H1 (cell line): ENCODE measurements at regions not wholly inside any gene's neighbourhood (a gene's known extent, or its start where the extent isn't known, plus 50 kb on each side); places are given as distances from the start of the nearest gene placed in this dataset.

Source experiments
- ASH2L ChIP-seq: fragments of 200-600, 300-600 bp; sonication (generic); IDR thresholded peaks from one replicate; pipeline ENCODE4 v1.7.1; 2017; ENCODE audit warnings: low read length
- HDAC6 ChIP-seq: IDR thresholded peaks from one replicate; pipeline ENCODE4 v1.7.1; 2012; ENCODE audit warnings: low read depth, mild to moderate bottlenecking, inconsistent platforms, low read length, moderate library complexity
- JUND ChIP-seq: IDR thresholded peaks from 2 replicates; pipeline ENCODE4 v1.6.1; 2011; ENCODE audit warnings: mild to moderate bottlenecking, improper control_type of control experiment, low read length
- KDM4A ChIP-seq: IDR thresholded peaks from one replicate; pipeline ENCODE4 v1.7.1; 2012; ENCODE audit warnings: low read depth, mild to moderate bottlenecking, moderate library complexity, low read length, inconsistent platforms; ENCODE audit not compliant: severe bottlenecking
- MAFK ChIP-seq: IDR thresholded peaks from 2 replicates; pipeline ENCODE4 v1.6.1; 2012; ENCODE audit warnings: low read depth, mild to moderate bottlenecking, improper control_type of control experiment, low read length
- NANOG ChIP-seq: IDR thresholded peaks from 2 replicates; pipeline ENCODE4 v1.6.1; 2011; ENCODE audit warnings: low read length, low read depth, mild to moderate bottlenecking, inconsistent platforms; ENCODE audit not compliant: insufficient read depth, poor library complexity, severe bottlenecking
- POU5F1 ChIP-seq: IDR thresholded peaks from 2 replicates; pipeline ENCODE4 v1.6.1; 2011; ENCODE audit warnings: low read depth, mild to moderate bottlenecking, low read length, moderate library complexity
- TAF1 ChIP-seq: IDR thresholded peaks from 2 replicates; pipeline ENCODE4 v1.6.1; 2011; ENCODE audit warnings: mild to moderate bottlenecking, low read depth, low read length
- YY1 ChIP-seq: IDR thresholded peaks from 2 replicates; pipeline ENCODE4 v1.6.1; 2011; ENCODE audit warnings: low read depth, mild to moderate bottlenecking, low read length
- TF ChIP-seq, protein P1 (sequence below): fragments of 300-600 bp; sonication (generic); IDR thresholded peaks from 2 replicates; pipeline ENCODE4 v1.7.1; 2012; ENCODE audit warnings: low read length, moderate library complexity, mild to moderate bottlenecking, inconsistent platforms; ENCODE audit not compliant: insufficient replicate concordance
- TF ChIP-seq, protein P2 (sequence below): IDR thresholded peaks from 2 replicates; pipeline ENCODE4 v1.6.1; 2012; ENCODE audit warnings: inconsistent platforms
- TF ChIP-seq, protein P3 (sequence below): IDR thresholded peaks from 2 replicates; pipeline ENCODE4 v1.6.1; 2011; ENCODE audit warnings: low read depth, mild to moderate bottlenecking, low read length; ENCODE audit not compliant: insufficient read depth

DNA sequence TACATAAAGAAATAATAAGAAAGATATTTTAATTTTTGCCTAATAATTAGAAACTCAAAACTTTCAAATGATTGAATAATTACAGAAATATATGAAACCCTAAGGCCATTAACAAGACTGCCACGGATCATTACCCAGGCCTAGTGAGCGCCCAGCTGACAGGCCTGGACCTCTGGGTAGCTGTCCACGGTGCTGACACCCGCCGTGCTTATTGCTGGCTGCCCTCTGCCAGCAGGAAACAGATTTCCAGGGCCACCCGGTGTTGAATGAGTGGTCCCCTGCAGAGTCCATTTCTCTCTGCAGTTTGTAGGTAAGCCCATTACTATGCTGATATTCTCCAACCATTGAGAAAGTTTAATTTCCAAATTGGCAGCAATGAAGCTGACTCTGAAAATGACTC lies 254.4 kb upstream of the GJB5 start (continued):
- TF ChIP-seq, protein P1, sequence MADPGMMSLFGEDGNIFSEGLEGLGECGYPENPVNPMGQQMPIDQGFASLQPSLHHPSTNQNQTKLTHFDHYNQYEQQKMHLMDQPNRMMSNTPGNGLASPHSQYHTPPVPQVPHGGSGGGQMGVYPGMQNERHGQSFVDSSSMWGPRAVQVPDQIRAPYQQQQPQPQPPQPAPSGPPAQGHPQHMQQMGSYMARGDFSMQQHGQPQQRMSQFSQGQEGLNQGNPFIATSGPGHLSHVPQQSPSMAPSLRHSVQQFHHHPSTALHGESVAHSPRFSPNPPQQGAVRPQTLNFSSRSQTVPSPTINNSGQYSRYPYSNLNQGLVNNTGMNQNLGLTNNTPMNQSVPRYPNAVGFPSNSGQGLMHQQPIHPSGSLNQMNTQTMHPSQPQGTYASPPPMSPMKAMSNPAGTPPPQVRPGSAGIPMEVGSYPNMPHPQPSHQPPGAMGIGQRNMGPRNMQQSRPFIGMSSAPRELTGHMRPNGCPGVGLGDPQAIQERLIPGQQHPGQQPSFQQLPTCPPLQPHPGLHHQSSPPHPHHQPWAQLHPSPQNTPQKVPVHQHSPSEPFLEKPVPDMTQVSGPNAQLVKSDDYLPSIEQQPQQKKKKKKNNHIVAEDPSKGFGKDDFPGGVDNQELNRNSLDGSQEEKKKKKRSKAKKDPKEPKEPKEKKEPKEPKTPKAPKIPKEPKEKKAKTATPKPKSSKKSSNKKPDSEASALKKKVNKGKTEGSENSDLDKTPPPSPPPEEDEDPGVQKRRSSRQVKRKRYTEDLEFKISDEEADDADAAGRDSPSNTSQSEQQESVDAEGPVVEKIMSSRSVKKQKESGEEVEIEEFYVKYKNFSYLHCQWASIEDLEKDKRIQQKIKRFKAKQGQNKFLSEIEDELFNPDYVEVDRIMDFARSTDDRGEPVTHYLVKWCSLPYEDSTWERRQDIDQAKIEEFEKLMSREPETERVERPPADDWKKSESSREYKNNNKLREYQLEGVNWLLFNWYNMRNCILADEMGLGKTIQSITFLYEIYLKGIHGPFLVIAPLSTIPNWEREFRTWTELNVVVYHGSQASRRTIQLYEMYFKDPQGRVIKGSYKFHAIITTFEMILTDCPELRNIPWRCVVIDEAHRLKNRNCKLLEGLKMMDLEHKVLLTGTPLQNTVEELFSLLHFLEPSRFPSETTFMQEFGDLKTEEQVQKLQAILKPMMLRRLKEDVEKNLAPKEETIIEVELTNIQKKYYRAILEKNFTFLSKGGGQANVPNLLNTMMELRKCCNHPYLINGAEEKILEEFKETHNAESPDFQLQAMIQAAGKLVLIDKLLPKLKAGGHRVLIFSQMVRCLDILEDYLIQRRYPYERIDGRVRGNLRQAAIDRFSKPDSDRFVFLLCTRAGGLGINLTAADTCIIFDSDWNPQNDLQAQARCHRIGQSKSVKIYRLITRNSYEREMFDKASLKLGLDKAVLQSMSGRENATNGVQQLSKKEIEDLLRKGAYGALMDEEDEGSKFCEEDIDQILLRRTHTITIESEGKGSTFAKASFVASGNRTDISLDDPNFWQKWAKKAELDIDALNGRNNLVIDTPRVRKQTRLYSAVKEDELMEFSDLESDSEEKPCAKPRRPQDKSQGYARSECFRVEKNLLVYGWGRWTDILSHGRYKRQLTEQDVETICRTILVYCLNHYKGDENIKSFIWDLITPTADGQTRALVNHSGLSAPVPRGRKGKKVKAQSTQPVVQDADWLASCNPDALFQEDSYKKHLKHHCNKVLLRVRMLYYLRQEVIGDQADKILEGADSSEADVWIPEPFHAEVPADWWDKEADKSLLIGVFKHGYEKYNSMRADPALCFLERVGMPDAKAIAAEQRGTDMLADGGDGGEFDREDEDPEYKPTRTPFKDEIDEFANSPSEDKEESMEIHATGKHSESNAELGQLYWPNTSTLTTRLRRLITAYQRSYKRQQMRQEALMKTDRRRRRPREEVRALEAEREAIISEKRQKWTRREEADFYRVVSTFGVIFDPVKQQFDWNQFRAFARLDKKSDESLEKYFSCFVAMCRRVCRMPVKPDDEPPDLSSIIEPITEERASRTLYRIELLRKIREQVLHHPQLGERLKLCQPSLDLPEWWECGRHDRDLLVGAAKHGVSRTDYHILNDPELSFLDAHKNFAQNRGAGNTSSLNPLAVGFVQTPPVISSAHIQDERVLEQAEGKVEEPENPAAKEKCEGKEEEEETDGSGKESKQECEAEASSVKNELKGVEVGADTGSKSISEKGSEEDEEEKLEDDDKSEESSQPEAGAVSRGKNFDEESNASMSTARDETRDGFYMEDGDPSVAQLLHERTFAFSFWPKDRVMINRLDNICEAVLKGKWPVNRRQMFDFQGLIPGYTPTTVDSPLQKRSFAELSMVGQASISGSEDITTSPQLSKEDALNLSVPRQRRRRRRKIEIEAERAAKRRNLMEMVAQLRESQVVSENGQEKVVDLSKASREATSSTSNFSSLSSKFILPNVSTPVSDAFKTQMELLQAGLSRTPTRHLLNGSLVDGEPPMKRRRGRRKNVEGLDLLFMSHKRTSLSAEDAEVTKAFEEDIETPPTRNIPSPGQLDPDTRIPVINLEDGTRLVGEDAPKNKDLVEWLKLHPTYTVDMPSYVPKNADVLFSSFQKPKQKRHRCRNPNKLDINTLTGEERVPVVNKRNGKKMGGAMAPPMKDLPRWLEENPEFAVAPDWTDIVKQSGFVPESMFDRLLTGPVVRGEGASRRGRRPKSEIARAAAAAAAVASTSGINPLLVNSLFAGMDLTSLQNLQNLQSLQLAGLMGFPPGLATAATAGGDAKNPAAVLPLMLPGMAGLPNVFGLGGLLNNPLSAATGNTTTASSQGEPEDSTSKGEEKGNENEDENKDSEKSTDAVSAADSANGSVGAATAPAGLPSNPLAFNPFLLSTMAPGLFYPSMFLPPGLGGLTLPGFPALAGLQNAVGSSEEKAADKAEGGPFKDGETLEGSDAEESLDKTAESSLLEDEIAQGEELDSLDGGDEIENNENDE, result no peak
- TF ChIP-seq TAF1, result no peak
- no peak for TF ChIP-seq POU5F1
- TF ChIP-seq, protein P2, sequence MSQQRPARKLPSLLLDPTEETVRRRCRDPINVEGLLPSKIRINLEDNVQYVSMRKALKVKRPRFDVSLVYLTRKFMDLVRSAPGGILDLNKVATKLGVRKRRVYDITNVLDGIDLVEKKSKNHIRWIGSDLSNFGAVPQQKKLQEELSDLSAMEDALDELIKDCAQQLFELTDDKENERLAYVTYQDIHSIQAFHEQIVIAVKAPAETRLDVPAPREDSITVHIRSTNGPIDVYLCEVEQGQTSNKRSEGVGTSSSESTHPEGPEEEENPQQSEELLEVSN, result no peak
- no peak for TF ChIP-seq ASH2L
- TF ChIP-seq MAFK, result no peak
- TF ChIP-seq KDM4A, result no peak
- TF ChIP-seq NANOG, result no peak
- TF ChIP-seq JUND, result no peak; the same call in 1 of the 2 replicates
- TF ChIP-seq YY1, result no peak
- no peak for TF ChIP-seq HDAC6
- TF ChIP-seq, protein P3, sequence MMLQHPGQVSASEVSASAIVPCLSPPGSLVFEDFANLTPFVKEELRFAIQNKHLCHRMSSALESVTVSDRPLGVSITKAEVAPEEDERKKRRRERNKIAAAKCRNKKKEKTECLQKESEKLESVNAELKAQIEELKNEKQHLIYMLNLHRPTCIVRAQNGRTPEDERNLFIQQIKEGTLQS, result no peak
